GM23338 (cell line): ENCODE measurements at regions not wholly inside any gene's neighbourhood (a gene's known extent, or its start where the extent isn't known, plus 50 kb on each side); places are given as distances from the start of the nearest gene placed in this dataset.

Source experiments
- CTCF ChIP-seq, 2 experiments: fragments of 200-600 bp in 1 of 2; sonication (generic) in 1 of 2; conservative IDR thresholded peaks; 2 replicates each; pipeline versions ENCODE4 v1.5.1 to v1.6.1; 2016 to 2017; ENCODE audit warnings: antibody characterized with exemption in 2 of 2, low read depth in 2 of 2, mild to moderate bottlenecking in 2 of 2, moderate library complexity in 1 of 2
- POLR2AphosphoS5 ChIP-seq: IDR thresholded peaks from 2 replicates; pipeline ENCODE4 v1.6.1; 2016; ENCODE audit warnings: antibody characterized with exemption, low read depth

GRCh38 chr2:129645335-129645734 is 334.1 kb upstream of the RAB6C start:
- TF ChIP-seq POLR2AphosphoS5 (no peak), CTCF (conservative IDR thresholded peaks at IDR 0.05; ENCODE audit: low read depth in 2 of 2) (no peak)
